Activated T-helper 1 cell treated with anti-CD3 and anti-CD28 coated beads, Interleukin-2, amount 50 U/mL, for 16 hours (primary cell): ENCODE measurements at regions not wholly inside any gene's neighbourhood (a gene's known extent, or its start where the extent isn't known, plus 50 kb on each side); places are given as distances from the start of the nearest gene placed in this dataset.
"Not testable (repeated sequence)": the region's sequence is repeated elsewhere in the genome, so short reads cannot be mapped to it uniquely, and the experiment has no call there.

Source experiments
- DNase-seq, 2 donors: peaks; one replicate each; pipeline ENCODE4 v3.0.0-alpha.2; 2020; ENCODE audit warnings: low read depth in 1 of 2, low spot score in 1 of 2

GRCh38 chr13:81907787-81908372 lies 1567.0 kb upstream of the SPRY2 start:
- no peak for DNase-seq

- DNase-seq, result no peak
These were observed 1547.9 kb upstream of the SPRY2 start for GRCh38 chr13:81888855-81889254.

GRCh38 chr13:81874681-81875661 lies 1534.0 kb upstream of the SPRY2 start:
- DNase-seq, result no peak

- DNase-seq, result no peak
These were observed 1533.3 kb upstream of the SPRY2 start for GRCh38 chr13:81874253-81874652.

GRCh38 chr13:81872581-81872980 lies 1531.7 kb upstream of the SPRY2 start:
- DNase-seq, result no peak

GRCh38 chr13:81871751-81872325 lies 1530.9 kb upstream of the SPRY2 start:
- DNase-seq, result not testable (repeated sequence)

- no peak for DNase-seq
These were observed 1507.4 kb upstream of the SPRY2 start for GRCh38 chr13:81848291-81848690.

GRCh38 chr13:81846771-81847170 lies 1505.8 kb upstream of the SPRY2 start:
- DNase-seq, result no peak

- DNase-seq, result no peak
These were observed 1480.3 kb upstream of the SPRY2 start for GRCh38 chr13:81821259-81821658.

- DNase-seq, result no peak
These were observed 1459.5 kb upstream of the SPRY2 start for GRCh38 chr13:81800433-81800832.

GRCh38 chr13:81795710-81796109 lies 1454.8 kb upstream of the SPRY2 start:
- DNase-seq, result no peak

- no peak for DNase-seq
These were observed 1450.7 kb upstream of the SPRY2 start for GRCh38 chr13:81791641-81792040.

- DNase-seq, result no peak
These were observed 1440.5 kb upstream of the SPRY2 start for GRCh38 chr13:81781471-81781870.

- DNase-seq, result no peak
These were observed 1439.0 kb upstream of the SPRY2 start for GRCh38 chr13:81779876-81780275.

- DNase-seq, result no peak
These were observed 1437.4 kb upstream of the SPRY2 start for GRCh38 chr13:81778350-81778749.

- DNase-seq, result no peak
These were observed 1432.3 kb upstream of the SPRY2 start for GRCh38 chr13:81773263-81773662.

GRCh38 chr13:81771951-81772350 lies 1431.0 kb upstream of the SPRY2 start:
- no peak for DNase-seq

- DNase-seq, result no peak
These were observed 1430.1 kb upstream of the SPRY2 start for GRCh38 chr13:81770868-81771505.

- DNase-seq, result no peak
These were observed 1421.5 kb upstream of the SPRY2 start for GRCh38 chr13:81762449-81762848.

- no peak for DNase-seq
These were observed 1419.4 kb upstream of the SPRY2 start for GRCh38 chr13:81760316-81760715.

GRCh38 chr13:81757348-81757970 lies 1416.5 kb upstream of the SPRY2 start:
- DNase-seq, result no peak
